ENCODE measurements at regions not wholly inside any gene's neighbourhood (a gene's known extent, or its start where the extent isn't known, plus 50 kb on each side); places are given as distances from the start of the nearest gene placed in this dataset.

DNA sequence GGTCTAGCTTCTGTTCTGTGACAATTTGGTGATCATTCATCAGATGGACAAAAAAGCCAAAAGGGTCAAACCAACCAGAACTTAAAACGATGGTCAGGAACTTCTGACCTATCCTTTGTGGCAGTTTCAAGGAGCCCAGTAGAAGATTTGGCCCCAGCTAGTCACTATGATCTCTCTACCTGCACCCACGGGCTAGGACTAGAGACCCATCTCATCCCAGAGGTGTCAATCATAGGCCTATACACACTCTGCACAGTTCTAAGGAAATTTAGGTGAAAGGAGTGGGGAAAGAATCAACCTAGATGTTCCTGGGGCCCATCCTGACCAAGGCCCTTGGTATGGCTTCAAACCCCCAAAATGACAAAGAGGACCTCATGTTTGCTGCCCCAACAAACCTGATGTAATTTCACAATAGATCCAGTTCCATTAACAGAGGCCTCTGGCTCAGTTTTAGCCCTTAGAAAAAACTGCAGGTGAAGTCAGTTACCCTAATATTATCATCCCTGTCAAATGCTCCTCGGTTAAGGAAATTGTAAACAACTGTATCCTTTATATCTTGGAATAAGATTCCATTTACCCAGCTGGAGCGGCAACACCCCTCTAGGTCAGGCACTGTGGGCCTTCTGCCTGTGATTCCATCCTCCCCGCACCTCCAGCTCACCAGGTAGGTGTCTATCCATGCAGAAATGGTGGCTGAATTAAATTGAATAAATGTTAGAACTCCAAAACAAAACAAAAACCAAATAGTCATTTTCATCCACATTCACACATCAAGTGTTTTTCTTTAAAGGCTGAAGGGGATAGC, 138.7 kb downstream of the ENC1 start:
- 94 to 96% methylated on average over 4 to 5 of the region's 5 CpGs for WGBS, 2 experiments
- Histone ChIP-seq H3K9me3 (ENCODE audit: control insufficient read depth, low read length) (no peaks in the 10 kb centered on the region), H3K36me3 (ENCODE audit: control insufficient read depth, insufficient read depth, low read length) (no peaks in the 10 kb centered on the region), H3K4me3 (ENCODE audit: insufficient read depth, low read depth, low read length) (no peak overlapping the region), H3K4me1 (ENCODE audit: control insufficient read depth, insufficient read depth, low read length) (peaks cover 8% of the 10 kb centered on the region), H3K27me3 (ENCODE audit: control insufficient read depth, insufficient read depth, low read length, poor library complexity, severe bottlenecking) (no peaks in the 10 kb centered on the region), H3K27ac (ENCODE audit: insufficient read depth, low read depth, low read length, poor library complexity, severe bottlenecking) (no peak overlapping the region)

DNA sequence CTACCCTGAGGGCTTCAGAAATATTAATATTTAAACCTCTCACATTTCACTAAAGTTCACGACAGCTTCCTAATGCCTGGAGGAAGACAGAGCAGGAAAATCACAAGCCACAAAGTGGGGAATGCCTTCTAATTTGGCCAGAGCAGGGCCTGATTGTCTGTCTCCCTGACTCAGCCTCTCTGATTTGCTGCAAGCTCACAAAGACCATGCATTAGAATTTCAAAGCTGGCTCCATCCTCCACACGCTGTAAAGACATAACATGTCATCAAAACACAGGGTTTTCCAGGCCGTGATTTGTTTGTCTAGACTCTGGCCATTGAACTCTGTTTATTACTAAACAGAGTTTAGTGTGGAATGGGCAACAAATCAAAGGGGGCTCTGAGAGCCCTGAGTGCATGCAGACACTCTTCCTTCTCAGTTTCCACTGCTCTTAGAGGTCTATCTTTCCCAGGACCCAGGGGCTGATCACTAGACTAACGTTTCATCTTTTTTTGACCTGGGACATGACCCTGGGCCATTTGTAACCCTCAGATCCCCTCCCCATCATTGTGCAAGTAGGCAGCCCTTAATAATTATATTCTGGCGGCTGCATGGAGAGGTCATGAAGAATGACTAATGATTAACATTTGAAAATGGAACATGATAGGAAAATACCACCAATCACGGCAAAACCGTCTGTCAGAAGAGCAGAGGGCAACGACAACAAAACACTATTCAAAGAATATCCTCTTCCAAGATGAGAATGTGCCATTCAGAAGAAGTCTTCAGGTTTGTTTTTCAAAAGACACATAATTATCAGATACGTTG, 140.2 kb downstream of the ENC1 start:
- Histone ChIP-seq H3K27me3 (ENCODE audit: control insufficient read depth, insufficient read depth, low read length, poor library complexity, severe bottlenecking) (no peaks in the 10 kb centered on the region), H3K27ac (ENCODE audit: insufficient read depth, low read depth, low read length, poor library complexity, severe bottlenecking) (no peak overlapping the region), H3K4me3 (ENCODE audit: insufficient read depth, low read depth, low read length) (no peak overlapping the region), H3K9me3 (ENCODE audit: control insufficient read depth, low read length) (no peaks in the 10 kb centered on the region), H3K36me3 (ENCODE audit: control insufficient read depth, insufficient read depth, low read length) (no peaks in the 10 kb centered on the region), H3K4me1 (ENCODE audit: control insufficient read depth, insufficient read depth, low read length) (no peaks in the 10 kb centered on the region)
- WGBS, 2 experiments = 51 to 60% methylated on average over 7 of the region's 9 CpGs

DNA sequence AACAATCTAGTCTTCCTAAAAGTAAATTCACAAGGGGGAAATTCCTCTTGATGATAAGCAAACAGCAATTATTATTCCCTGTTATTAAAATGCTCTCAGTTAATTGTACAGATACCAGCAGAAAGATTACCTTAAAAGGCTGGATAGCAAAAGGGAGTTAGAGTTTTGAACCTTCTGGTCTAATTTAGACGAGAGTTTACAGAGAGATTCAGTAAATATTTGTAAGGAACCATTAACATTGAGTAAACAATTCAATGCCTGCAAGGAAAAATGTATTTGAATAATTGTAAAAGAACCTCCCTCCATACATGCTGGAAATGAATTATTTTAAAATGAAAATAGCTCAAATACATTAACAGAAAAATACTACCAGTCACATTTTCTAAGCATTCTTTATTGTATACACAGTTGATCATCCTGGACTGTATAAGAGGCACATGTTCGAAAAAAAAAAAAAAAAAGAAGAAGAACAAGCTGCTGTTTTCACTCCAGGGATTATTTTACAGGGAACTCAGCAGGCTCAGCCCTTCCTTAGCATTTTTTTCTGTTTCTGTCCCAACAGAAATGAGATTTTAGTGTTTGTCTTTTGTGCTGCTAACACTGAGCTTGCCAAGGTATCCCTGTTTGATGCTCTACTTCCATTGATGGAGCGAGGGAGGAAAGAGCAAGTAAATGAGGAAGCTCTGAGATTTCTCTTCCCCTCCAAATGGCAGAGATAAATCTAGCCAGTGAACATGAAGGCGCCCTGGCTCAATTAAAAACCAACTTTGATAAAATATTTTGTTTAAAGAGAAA, 141.1 kb downstream of the ENC1 start:
- 78 to 83% methylated on average over 2 to 4 of the region's 4 CpGs for WGBS, 2 experiments
- no peaks in the 10 kb centered on the region for H3K9me3 ChIP-seq (ENCODE audit: control insufficient read depth, low read length)
- no peak overlapping the region for H3K4me3 ChIP-seq (ENCODE audit: insufficient read depth, low read depth, low read length)
- no peak overlapping the region for H3K27ac ChIP-seq (ENCODE audit: insufficient read depth, low read depth, low read length, poor library complexity, severe bottlenecking)
- no peaks in the 10 kb centered on the region for H3K36me3 ChIP-seq (ENCODE audit: control insufficient read depth, insufficient read depth, low read length)
- H3K4me1 ChIP-seq (ENCODE audit: control insufficient read depth, insufficient read depth, low read length) = no peaks in the 10 kb centered on the region
- H3K27me3 ChIP-seq (ENCODE audit: control insufficient read depth, insufficient read depth, low read length, poor library complexity, severe bottlenecking) = no peaks in the 10 kb centered on the region

DNA sequence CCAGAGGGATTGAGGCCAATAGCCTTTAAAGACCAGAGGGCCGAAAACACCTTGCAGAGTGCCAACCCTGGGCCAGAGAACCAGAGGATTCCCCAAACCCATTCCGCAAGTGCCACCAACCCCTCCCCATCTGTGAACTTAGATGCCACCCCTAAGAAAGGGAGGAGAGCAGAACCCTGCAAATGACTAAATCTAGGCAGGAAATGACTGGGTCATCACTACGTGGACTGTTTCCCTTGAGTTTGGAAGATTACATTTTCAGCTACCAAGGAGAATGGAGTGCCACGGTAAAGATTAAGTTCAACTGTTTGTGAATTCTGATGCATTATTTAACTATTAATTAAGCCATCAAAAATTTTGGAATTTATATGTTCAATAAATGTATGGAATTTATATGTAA, 142.8 kb downstream of the ENC1 start:
- H3K27ac ChIP-seq (ENCODE audit: insufficient read depth, low read depth, low read length, poor library complexity, severe bottlenecking) = no peak overlapping the region
- no peaks in the 10 kb centered on the region for H3K4me1 ChIP-seq (ENCODE audit: control insufficient read depth, insufficient read depth, low read length)

DNA sequence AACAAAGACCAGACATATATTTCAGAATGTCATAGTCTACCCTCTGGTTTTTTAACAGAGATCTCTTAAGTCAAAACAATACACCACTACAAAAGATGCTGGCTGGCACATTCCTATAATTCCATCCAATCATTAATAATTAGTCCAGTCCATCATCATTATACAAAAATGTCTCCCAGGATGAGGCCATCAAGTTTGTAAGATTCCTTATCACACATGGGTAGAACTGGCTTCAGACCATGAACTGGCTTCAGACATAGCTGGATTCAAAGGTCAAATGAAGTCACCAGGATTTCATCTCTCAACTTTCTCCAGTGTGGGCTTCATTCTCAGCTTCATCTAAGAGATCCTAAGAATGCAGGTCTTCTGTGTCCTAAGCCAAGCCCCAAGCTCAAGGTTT, 147.1 kb downstream of the ENC1 start:
- Histone ChIP-seq H3K4me3 (ENCODE audit: insufficient read depth, low read depth, low read length) (no peak overlapping the region), H3K27me3 (ENCODE audit: control insufficient read depth, insufficient read depth, low read length, poor library complexity, severe bottlenecking) (no peaks in the 10 kb centered on the region), H3K4me1 (ENCODE audit: control insufficient read depth, insufficient read depth, low read length) (no peaks in the 10 kb centered on the region)

More for the DNA sequence above, 142.8 kb downstream of the ENC1 start:
- WGBS, 2 experiments = 91 to 95% methylated on average over 3 of the region's 4 CpGs
- Histone ChIP-seq H3K36me3 (ENCODE audit: control insufficient read depth, insufficient read depth, low read length) (no peaks in the 10 kb centered on the region), H3K9me3 (ENCODE audit: control insufficient read depth, low read length) (no peaks in the 10 kb centered on the region), H3K27me3 (ENCODE audit: control insufficient read depth, insufficient read depth, low read length, poor library complexity, severe bottlenecking) (no peaks in the 10 kb centered on the region), H3K4me3 (ENCODE audit: insufficient read depth, low read depth, low read length) (no peak overlapping the region)

DNA sequence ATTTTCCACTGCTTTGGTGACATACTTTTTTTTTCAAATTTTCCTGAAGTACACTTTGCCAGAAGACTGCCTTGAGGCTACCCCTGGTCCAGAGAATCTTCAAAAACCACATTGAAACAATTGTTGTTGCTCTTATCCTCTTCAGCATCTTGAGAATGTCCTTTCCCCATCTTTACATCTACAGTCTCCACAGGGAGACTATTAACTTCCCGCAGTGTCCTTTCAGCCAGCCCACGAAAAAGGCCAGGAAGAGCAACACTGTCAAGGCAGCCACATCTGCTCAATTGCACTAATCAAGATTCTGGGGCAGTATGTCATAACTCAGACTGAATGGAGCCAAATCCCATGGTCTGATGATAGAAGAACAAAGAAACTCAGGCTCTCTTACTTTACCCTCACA, 148.3 kb downstream of the ENC1 start:
- Histone ChIP-seq H3K9me3 (ENCODE audit: control insufficient read depth, low read length) (no peaks in the 10 kb centered on the region), H3K27me3 (ENCODE audit: control insufficient read depth, insufficient read depth, low read length, poor library complexity, severe bottlenecking) (no peaks in the 10 kb centered on the region), H3K4me1 (ENCODE audit: control insufficient read depth, insufficient read depth, low read length) (no peaks in the 10 kb centered on the region), H3K36me3 (ENCODE audit: control insufficient read depth, insufficient read depth, low read length) (no peaks in the 10 kb centered on the region), H3K4me3 (ENCODE audit: insufficient read depth, low read depth, low read length) (no peak overlapping the region), H3K27ac (ENCODE audit: insufficient read depth, low read depth, low read length, poor library complexity, severe bottlenecking) (no peak overlapping the region)
- WGBS, 2 experiments = 17 to 22% methylated on average over 2 of the region's 2 CpGs

More for the DNA sequence above, 147.1 kb downstream of the ENC1 start:
- Histone ChIP-seq H3K36me3 (ENCODE audit: control insufficient read depth, insufficient read depth, low read length) (no peaks in the 10 kb centered on the region), H3K9me3 (ENCODE audit: control insufficient read depth, low read length) (no peaks in the 10 kb centered on the region), H3K27ac (ENCODE audit: insufficient read depth, low read depth, low read length, poor library complexity, severe bottlenecking) (no peak overlapping the region)

DNA sequence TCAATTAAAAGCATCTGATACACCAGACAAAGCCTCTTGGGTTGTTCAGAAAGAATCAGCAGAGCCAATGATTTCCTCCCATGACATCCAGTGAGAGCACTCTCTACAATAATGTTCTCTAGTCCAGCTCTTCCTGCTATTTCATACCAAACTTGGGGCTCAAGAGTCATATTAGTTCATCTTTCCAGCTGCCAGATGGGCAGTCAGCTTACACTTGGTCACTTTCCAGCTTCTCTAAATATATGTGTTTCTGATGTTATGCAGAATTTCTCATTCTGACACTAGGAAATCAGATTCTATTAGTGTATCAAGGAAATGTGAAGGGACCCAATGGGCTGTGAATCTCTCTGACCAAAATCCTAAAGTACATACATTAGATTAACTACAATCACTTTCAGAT, 148.9 kb downstream of the ENC1 start:
- H3K4me3 ChIP-seq (ENCODE audit: insufficient read depth, low read depth, low read length) = no peak overlapping the region
- H3K4me1 ChIP-seq (ENCODE audit: control insufficient read depth, insufficient read depth, low read length) = no peaks in the 10 kb centered on the region
- H3K9me3 ChIP-seq (ENCODE audit: control insufficient read depth, low read length) = no peaks in the 10 kb centered on the region
- H3K36me3 ChIP-seq (ENCODE audit: control insufficient read depth, insufficient read depth, low read length) = no peaks in the 10 kb centered on the region
- no peak overlapping the region for H3K27ac ChIP-seq (ENCODE audit: insufficient read depth, low read depth, low read length, poor library complexity, severe bottlenecking)
- H3K27me3 ChIP-seq (ENCODE audit: control insufficient read depth, insufficient read depth, low read length, poor library complexity, severe bottlenecking) = no peaks in the 10 kb centered on the region

DNA sequence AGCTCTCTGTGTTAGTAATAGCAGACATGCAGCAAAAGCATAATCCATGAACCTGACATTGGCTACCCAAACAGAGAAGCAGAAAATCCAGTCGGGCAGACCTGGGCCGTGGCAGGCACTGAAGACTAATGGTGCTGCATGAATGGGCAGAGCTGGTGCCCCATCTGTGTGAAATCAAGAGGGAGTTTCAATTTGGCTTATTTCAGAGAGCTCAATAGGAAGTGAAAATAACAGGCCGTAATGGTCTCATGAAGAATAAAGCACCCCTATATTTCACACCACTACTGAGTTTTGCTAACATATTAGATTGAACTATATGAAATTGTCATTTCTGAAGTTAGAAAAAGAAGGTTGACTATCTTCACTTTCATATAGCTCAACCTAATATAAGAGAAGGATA, 149.7 kb downstream of the ENC1 start:
- Histone ChIP-seq H3K27me3 (ENCODE audit: control insufficient read depth, insufficient read depth, low read length, poor library complexity, severe bottlenecking) (no peaks in the 10 kb centered on the region), H3K27ac (ENCODE audit: insufficient read depth, low read depth, low read length, poor library complexity, severe bottlenecking) (no peak overlapping the region), H3K4me3 (ENCODE audit: insufficient read depth, low read depth, low read length) (no peak overlapping the region), H3K36me3 (ENCODE audit: control insufficient read depth, insufficient read depth, low read length) (no peaks in the 10 kb centered on the region), H3K9me3 (ENCODE audit: control insufficient read depth, low read length) (no peaks in the 10 kb centered on the region), H3K4me1 (ENCODE audit: control insufficient read depth, insufficient read depth, low read length) (no peaks in the 10 kb centered on the region)
- 95 to 96% methylated on average over 2 of the region's 3 CpGs for WGBS, 2 experiments

DNA sequence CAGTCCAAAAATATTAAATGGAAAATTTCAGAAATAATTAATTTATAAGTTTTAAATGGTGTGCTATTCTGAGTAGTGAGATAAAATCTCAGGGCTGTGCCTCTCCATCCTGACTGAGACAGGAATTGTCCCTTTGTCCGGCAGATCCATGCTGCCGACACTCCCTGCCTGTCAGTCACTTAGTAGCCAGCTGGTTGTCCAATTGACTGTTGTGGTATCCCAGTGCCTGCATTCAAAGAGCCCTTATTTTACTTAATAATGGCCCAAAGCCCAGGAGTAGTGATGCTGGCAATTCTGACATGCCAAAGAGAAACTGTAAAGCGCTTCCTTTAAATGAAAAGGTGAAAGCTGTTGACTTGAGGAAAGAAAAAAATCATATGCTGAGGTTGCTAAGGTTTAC, 157.5 kb downstream of the ENC1 start:
- Histone ChIP-seq H3K4me1 (ENCODE audit: control insufficient read depth, insufficient read depth, low read length) (peaks cover 13% of the 10 kb centered on the region), H3K36me3 (ENCODE audit: control insufficient read depth, insufficient read depth, low read length) (no peaks in the 10 kb centered on the region), H3K4me3 (ENCODE audit: insufficient read depth, low read depth, low read length) (no peak overlapping the region), H3K27me3 (ENCODE audit: control insufficient read depth, insufficient read depth, low read length, poor library complexity, severe bottlenecking) (no peaks in the 10 kb centered on the region), H3K9me3 (ENCODE audit: control insufficient read depth, low read length) (no peaks in the 10 kb centered on the region), H3K27ac (ENCODE audit: insufficient read depth, low read depth, low read length, poor library complexity, severe bottlenecking) (no peak overlapping the region)
- WGBS, 2 experiments = 4 to 8% methylated on average over 3 of the region's 3 CpGs

DNA sequence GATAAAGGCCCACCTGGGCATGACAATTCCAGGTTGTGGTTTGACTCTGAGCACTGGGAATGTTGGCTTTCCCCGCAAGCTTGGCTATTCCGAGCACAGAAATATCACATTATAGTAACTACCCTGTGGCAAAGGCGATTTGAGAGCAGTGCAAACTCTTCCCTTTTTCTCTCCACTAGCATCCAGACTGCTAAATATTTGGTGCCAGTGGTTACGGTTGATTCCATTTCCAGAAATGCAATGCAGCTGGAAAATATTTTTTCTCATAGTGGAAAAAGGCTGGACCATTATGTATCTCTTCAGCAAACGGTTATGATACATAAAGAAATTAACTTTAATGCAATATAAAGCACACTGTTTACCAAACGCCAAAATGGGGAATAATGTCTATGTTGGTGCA, 158.0 kb downstream of the ENC1 start:
- H3K27ac ChIP-seq (ENCODE audit: insufficient read depth, low read depth, low read length, poor library complexity, severe bottlenecking) = no peak overlapping the region
- 88% methylated on average over 4 to 5 of the region's 6 CpGs for WGBS, 2 experiments
- H3K4me3 ChIP-seq (ENCODE audit: insufficient read depth, low read depth, low read length) = no peak overlapping the region
- H3K4me1 ChIP-seq (ENCODE audit: control insufficient read depth, insufficient read depth, low read length) = peaks cover 13% of the 10 kb centered on the region
- H3K9me3 ChIP-seq (ENCODE audit: control insufficient read depth, low read length) = no peaks in the 10 kb centered on the region
- H3K36me3 ChIP-seq (ENCODE audit: control insufficient read depth, insufficient read depth, low read length) = no peaks in the 10 kb centered on the region
- no peaks in the 10 kb centered on the region for H3K27me3 ChIP-seq (ENCODE audit: control insufficient read depth, insufficient read depth, low read length, poor library complexity, severe bottlenecking)

Data from ectodermal cell (in vitro differentiated cells).